GM03348 (cell line): ENCODE measurements at regions not wholly inside any gene's neighbourhood (a gene's known extent, or its start where the extent isn't known, plus 50 kb on each side); places are given as distances from the start of the nearest gene placed in this dataset.
"Not testable (repeated sequence)": the region's sequence is repeated elsewhere in the genome, so short reads cannot be mapped to it uniquely, and the experiment has no call there.

ENCODE experiments used
- DNase-seq: peaks from one replicate; pipeline ENCODE4 v3.0.0; 2012; ENCODE audit warnings: low spot score

GRCh38 chr6:134560019-134560418 lies 242.1 kb upstream of the SGK1 start:
- no peak for DNase-seq

DNA sequence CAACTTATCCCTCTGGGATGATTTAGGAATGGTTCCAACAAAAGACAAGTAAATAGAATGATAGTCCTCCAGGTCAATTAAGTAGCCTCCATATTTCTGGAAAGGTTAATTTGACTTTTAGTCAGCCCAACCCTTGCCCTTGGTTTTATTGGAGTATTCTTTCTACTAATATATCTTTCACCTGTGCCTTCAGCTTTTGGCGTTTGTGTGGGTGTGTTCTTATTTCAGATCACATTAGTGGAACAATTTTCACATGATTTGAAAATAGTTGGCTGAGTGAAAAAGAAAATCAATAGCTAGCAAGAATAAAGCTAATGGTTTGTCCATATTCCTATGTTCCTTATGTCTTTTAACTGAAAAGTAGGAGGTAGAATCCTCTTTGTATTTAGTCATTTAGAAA lies 239.6 kb upstream of the SGK1 start:
- no peak for DNase-seq

DNA sequence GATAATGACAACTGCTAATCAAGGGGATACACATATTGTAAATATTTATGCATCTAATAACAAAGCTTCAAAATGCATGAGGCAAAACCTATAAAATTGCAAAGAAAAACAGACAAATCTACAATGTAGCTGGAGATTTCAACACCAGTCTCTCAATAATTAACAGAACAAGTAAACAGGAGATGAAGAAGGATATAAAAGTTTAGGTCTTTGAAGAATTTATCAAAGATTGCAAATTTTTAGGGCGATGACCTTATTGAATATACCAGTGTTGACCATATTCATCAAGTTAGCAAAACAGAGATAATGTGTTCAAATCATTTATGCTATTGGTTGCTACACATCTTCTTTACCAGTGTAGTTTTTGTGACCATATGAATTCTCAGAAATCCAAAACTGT lies 237.8 kb upstream of the SGK1 start:
- no peak for DNase-seq

GRCh38 chr6:134553936-134554335 lies 236.0 kb upstream of the SGK1 start:
- peak; percentile 23 for DNase-seq

DNA sequence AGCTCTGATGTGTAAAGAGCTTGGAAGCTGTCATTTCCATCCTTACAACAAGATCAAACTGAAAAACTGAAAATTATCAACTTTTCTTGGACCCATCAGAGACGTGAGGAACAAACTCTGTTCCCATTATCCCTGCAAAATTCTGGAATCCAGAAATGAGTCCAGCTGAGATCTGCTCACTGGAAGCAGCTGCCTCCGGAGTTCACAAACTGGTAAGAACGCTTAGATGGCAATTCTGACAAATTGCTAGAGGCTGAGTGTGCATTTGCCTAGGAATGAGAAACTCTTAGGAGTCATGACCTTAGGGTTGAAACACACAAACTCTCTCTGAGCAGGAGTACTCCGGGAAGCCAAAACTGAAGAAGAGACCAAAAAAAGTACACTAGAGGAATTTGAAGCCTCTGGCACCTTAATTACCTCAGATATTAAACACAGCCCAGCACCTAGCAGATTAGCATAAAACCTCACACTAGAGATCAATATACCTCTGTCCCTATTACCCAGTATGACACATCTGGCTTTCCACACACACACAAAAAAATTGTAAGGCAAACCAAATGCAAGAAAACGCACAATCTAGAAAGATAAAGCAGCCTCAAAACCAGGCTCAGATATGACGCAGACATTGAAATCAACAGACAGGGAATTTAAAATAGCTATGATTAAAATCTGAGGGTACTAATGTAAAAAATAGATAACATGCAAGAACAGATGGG lies 233.5 kb upstream of the SGK1 start:
- DNase-seq, result peak; percentile 60

GRCh38 chr6:134550604-134551003 lies 232.7 kb upstream of the SGK1 start:
- DNase-seq, result no peak

DNA sequence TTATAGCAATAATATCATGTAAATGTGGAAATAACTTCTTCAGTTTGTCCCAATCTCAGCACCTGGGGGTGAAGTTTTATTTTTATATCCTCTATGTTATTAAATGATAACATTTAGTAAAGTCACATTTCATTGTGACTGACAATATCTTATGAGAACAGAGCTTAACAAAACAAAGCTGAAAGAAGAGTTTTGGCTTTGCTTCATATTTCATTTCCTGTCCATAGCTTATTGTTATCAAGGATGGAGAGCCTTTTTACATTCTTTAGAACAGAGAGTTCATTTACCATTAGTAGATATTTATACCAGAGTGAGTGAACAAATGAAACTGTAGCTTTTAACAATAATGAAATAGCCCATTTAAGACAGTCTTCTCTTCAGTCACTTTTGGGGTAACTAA lies 231.9 kb upstream of the SGK1 start:
- DNase-seq, result no peak

DNA sequence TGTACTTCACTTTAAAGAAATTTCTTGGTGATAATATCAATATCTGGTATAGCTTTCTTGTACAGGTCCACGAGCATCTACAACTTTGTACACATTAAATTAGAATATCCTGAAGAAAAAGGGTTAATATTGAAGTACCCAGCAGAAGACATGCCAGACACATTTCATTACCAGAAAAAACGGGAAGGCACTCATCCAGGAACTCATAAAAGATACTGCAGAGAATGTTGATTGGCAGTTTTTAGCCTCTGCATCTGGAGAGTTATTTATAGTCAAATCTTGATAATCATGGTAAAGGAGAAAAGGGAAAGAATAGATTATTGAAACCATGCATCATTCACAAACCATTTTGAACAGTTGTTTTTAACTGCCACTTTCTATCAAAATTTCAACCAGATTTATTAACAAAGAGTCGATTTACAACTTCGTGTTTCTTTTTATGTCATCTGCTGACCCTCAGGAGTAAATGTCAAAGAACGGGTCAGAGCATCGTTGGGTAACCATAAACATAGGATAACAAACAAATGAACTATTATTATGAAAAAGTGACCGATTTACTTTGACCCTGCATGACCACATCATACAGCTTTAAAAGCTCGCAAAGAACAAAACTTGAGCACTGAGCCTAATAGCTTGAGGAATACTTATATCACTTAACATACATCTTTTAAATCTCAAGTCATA lies 229.2 kb upstream of the SGK1 start:
- no peak for DNase-seq

GRCh38 chr6:134544737-134545136 lies 226.8 kb upstream of the SGK1 start:
- DNase-seq, result no peak

DNA sequence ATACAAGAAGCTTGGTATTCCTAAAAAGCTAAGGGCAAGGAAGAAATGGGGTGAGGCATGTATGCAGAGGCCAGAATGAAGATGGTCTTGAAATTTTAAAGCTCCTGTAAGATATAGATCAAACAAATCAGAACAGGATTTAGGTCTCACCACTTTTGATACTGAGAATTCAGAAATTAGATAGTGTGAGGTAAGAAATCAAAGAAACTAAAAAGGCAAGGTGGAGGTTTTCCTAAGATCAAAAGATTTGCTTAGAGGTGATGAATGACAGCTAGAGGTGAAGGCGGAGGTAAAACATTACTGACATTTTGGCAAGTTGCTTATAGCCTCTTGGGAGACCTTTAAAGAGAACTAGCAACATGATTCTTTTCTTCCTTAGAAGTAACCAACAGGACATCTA lies 225.2 kb upstream of the SGK1 start:
- DNase-seq, result no peak

DNA sequence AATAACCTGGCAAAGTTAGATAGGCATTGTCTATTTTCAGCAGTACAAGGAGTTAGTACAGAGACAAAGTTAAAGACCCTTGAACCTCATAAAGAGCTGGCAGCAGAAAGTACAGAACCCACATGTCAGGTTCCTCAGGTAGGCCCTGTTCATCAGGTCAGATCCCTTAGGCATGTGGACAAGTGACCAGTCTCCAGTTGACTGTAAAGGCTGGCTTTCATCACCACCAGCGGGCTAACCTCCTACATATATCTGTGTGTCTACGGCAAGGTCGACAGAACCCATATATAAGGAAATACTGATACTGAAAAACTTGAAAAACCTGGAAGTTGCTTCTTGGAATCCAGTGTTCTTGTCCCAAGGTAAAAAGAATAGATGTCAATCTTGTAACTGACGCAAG lies 223.1 kb upstream of the SGK1 start:
- DNase-seq, result no peak

GRCh38 chr6:134539865-134540323 lies 222.0 kb upstream of the SGK1 start:
- DNase-seq, result peak; percentile 8

- DNase-seq, result not testable (repeated sequence)
Observed at GRCh38 chr6:134537765-134538164, 219.9 kb upstream of the SGK1 start.

GRCh38 chr6:134537146-134537555 lies 219.2 kb upstream of the SGK1 start:
- DNase-seq, result peak; percentile 72

DNA sequence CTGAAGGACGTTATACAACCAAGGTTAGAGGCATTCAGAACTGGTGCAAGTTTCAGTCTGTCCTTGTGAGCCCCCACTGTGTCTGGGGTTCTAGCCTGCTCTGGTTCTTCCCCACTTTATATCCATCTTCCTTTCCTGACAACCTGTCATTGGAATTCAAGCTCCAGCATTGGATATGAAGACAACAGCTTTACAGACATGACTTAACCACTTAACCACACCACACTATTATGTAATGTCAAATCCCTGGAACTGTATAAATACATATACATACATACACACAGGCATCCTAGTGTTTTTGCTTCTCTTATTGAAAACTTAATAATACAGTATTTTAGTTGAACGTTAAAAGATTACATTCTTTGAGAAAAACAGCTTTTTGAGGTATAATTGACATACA lies 217.9 kb upstream of the SGK1 start:
- no peak for DNase-seq

GRCh38 chr6:134534708-134535149 lies 216.8 kb upstream of the SGK1 start:
- DNase-seq, result peak; percentile 32

- DNase-seq, result no peak
Observed at GRCh38 chr6:134533991-134534390, 216.1 kb upstream of the SGK1 start.

- DNase-seq, result no peak
Observed at GRCh38 chr6:134532694-134533624, 215.0 kb upstream of the SGK1 start.

GRCh38 chr6:134531611-134532010 lies 213.7 kb upstream of the SGK1 start:
- no peak for DNase-seq

DNA sequence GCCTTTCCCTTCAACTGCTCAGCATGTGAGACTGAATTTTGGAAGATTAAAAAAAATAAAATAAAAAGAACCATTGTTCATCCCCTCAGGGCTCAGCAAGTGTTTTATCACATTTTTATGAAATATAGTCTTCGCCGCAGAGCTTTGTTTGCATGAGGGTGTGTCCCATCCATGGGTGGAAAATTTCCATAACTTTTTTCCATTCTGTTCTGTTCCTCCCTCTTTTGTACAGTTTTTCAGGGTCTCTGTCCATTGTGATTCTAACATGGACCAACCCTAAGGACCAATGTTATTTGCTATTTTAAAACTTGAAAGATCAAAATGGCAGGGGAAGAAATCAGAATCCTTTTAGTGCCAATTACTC lies 213.3 kb upstream of the SGK1 start:
- no peak for DNase-seq

- DNase-seq, result peak; percentile 26
Observed at GRCh38 chr6:134529921-134530320, 212.0 kb upstream of the SGK1 start.

GRCh38 chr6:134529305-134529704 lies 211.4 kb upstream of the SGK1 start:
- no peak for DNase-seq
